GM19324 (cell line): ENCODE measurements at regions not wholly inside any gene's neighbourhood (a gene's known extent, or its start where the extent isn't known, plus 50 kb on each side); places are given as distances from the start of the nearest gene placed in this dataset.
A peak's percentile ranks its signal among the peaks of the same experiment; 100 is the strongest.
"Not testable (repeated sequence)": the region's sequence is repeated elsewhere in the genome, so short reads cannot be mapped to it uniquely, and the experiment has no call there.

Experiments
- ATAC-seq: cut with Tn5 transposase; IDR thresholded peaks from one replicate; pipeline ENCODE4 v1.9.1; 2021; ENCODE audit warnings: mild to moderate bottlenecking, moderate library complexity; ENCODE audit not compliant: unreplicated experiment, low FRiP score

GRCh38 chr5:89216606-89217005 lies 333.6 kb upstream of the MEF2C start:
- no peak for ATAC-seq

- ATAC-seq: no peak
Observed at GRCh38 chr5:89213573-89213972, 330.6 kb upstream of the MEF2C start.

GRCh38 chr5:89211836-89212235 lies 328.9 kb upstream of the MEF2C start:
- no peak for ATAC-seq

DNA sequence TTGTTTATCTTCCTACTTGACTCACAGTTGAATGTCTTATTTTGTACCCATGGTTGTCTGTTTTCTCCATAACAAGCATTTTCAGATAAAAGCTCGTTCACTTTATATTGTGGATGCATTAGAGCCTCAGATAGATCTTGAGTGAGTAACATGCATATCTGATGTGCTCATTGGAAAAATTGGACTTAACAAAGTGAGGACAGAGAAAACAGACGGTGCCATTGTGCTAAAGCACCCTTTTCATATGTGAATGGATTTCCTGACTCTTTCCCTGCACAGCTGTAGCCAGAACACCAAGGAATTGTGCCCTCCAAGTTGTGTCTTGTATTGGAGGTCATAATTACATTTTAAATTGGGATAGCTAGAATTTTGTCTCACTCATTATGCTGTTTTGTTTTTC lies 325.8 kb upstream of the MEF2C start:
- no peak for ATAC-seq

- ATAC-seq: no peak
Observed at GRCh38 chr5:89208392-89208791, 325.4 kb upstream of the MEF2C start.

DNA sequence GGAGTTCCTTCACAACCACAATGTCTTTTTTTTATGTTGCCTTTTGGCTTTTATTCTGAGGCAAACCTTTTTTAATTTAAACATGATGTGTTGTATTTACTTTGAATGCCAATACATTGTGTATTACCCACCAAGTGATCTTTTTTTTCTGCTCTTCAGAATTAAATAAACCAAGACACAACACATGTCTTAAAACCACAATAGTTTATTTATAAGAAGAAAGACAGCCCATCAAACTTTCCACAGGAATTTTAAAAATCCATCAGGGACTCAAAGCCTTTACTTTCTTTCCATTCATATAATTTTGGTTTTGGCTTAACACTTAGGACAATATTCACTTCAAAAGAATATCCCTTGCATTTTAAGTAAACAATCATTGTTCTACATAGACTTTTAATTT lies 321.8 kb upstream of the MEF2C start:
- ATAC-seq: no peak

- ATAC-seq: no peak
Observed at GRCh38 chr5:89203611-89204010, 320.6 kb upstream of the MEF2C start.

- ATAC-seq: no peak
Observed at GRCh38 chr5:89200899-89201298, 317.9 kb upstream of the MEF2C start.

GRCh38 chr5:89199306-89199705 lies 316.3 kb upstream of the MEF2C start:
- ATAC-seq: no peak

DNA sequence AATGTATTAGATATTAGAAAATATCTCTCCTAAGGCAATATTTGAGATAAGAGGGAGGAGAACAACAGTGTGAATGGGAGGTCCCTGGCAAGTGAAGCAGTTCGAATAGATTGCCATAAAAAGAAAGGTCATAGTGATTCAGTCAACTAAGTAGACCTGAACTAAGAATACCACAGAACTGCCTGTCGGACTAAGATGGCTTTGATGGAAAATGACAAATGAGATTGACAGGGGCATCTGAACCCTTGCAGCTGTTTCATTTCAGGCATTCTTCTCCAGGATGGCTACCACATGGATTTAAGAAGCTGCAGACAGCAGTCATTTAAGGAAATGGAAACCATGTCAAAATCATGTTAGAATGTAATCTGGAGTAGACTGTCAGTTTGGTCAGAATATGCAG lies 308.4 kb upstream of the MEF2C start:
- no peak for ATAC-seq

DNA sequence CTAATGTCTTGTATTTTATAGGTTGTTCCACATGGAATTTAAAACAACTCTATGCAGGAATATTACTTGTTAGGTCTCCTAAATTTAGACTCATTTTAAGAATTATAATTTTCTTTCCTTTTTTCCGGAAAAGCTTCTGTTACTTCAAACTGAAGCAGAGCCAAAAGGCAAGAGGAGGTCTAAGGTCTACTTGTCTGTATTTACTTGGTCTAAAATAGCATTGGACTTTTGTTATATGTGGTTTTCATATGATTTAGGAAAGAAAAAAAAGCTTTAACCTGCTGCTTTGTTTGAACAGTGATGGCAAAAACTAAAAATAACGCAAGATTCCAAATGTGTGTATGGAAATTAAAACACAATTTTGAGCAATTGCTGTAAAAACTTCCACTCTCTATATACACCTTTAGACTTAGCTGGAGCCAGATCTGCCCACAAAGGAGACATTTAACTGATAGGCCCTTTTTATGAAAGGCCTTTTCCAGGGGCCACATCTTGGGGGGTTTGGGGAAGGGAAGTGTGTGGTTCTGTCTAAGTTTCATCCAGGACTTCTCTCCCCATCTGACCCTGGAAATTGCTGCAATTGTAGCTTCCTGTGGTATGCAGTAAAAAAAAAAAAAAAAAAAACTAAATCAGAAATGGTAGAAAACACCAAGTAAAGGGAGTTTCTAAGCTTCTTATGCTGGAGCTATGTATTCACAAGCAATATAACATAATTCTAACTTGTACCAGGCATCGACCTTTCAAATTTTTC lies 307.7 kb upstream of the MEF2C start:
- ATAC-seq: no peak

DNA sequence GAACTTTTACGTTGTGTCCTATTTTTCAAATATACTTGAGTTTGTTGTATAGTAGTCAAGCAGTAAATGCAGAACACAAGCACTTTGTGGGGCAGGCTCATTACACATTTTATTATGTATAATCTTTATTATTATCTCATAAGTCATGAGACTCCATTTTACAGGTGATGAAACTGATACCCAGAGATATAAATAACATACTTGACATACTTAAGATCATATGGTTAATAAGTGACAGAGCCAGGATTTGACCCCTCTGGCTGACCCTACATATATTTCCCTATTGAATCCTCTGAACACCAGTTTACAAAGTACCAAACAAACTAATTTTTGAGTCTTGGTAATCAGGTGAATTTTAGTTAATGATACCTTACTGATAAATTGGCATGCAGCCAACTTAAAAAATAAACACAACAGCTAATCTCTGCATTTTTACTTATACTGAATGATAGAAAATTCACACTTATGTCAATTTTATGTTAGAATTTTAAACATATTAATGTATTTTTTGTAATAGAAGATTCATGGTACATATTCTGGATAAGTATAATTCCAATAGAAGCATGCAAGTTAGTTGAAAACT lies 305.0 kb upstream of the MEF2C start:
- no peak for ATAC-seq

- ATAC-seq: no peak
Observed at GRCh38 chr5:89187268-89187667, 304.3 kb upstream of the MEF2C start.

- no peak for ATAC-seq
Observed at GRCh38 chr5:89181546-89181945, 298.6 kb upstream of the MEF2C start.

GRCh38 chr5:89179731-89180130 lies 296.7 kb upstream of the MEF2C start:
- no peak for ATAC-seq

- ATAC-seq: no peak
Observed at GRCh38 chr5:89178541-89178940, 295.6 kb upstream of the MEF2C start.

GRCh38 chr5:89173528-89173927 lies 290.5 kb upstream of the MEF2C start:
- no peak for ATAC-seq

- peak; percentile 90 for ATAC-seq
Observed at GRCh38 chr5:89168766-89169165, 285.8 kb upstream of the MEF2C start.

DNA sequence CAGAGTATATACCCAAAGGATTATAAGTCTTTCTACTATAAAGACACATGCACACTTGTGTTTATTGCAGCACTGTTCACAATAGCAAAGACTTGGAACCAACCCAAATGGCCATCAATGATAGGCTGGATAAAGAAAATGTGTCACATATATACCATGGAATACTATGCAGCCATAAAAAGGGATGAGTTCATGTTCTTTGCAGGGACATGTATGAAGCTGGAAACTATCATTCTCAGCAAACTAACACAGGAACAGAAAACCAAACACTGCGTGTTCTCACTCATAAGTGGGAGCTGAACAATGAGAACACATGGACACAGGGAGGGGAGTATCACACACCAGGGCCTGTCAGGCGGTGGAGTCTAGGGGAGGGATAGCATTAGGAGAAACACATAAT lies 281.7 kb upstream of the MEF2C start:
- ATAC-seq: not testable (repeated sequence)

DNA sequence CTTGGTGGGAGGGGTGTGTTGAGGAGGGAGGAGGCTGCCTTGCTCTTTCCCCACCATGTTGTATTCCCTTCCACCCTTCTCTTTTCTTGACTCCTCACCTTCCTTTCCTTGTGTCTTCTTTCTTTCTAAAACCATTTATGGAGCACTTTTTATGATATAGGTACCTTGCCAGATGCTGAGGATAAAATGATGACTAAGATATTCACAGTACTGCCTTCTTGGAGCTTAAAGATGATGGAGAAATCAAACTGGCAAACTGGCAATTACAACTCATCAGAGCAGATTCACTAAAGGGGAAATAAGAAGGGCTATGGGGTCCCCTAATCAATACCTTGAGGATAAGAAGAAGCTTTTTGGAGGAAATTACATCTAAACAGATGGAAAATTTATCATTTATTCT lies 273.2 kb upstream of the MEF2C start:
- no peak for ATAC-seq

DNA sequence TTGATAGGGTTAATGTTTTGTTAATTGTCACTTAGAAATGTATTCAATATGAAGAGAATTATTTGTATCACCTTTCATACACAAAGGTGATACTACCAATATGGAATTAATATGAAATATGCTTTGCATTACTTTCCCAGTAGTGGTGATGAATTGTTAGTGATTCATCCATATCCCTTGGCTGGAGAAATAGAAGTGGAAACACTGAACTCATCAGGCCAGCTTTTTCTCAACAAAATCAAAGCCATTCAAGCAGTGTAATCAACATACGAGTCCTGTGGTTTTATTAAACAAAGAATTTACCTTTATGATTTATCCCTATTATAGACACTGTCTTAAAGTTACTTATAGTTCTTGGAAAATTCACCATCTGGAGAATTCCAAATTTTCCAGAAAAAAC lies 264.0 kb upstream of the MEF2C start:
- ATAC-seq: no peak

GRCh38 chr5:89137148-89137547 lies 254.2 kb upstream of the MEF2C start:
- ATAC-seq: no peak
